Superior temporal gyrus (tissue), 1 donor: ENCODE measurements at regions not wholly inside any gene's neighbourhood (a gene's known extent, or its start where the extent isn't known, plus 50 kb on each side); places are given as distances from the start of the nearest gene placed in this dataset.
"Not testable (repeated sequence)": the region's sequence is repeated elsewhere in the genome, so short reads cannot be mapped to it uniquely, and the experiment has no call there.

Source experiments
- DNase-seq: peaks from one replicate; pipeline ENCODE4 v3.0.0-alpha.2; 2016; ENCODE audit errors: extremely low spot score

- DNase-seq = no peak
Measured at GRCh38 chr3:135636596-135636995, 328.9 kb upstream of the PPP2R3A start.

DNA sequence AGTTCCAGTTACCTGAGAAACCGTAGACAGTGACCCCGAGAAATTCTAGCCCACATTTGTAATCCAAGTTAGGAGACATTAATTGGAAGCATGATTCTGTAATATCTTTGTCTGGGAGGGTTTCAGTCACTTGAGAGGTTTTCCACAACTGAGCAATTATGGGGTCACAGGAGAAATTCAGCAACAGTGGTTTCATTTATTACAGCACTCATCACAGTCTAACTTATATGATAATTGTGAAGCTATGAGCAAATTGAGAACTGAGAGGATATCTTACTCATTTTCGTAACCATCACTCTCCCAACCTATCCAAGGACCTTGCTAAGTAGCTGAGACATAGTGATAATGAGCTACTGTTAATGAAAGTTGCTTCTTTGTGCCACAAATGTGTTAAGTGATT lies 328.5 kb upstream of the PPP2R3A start:
- no peak for DNase-seq

- no peak for DNase-seq
Measured at GRCh38 chr3:135641761-135642160, 323.8 kb upstream of the PPP2R3A start.

DNA sequence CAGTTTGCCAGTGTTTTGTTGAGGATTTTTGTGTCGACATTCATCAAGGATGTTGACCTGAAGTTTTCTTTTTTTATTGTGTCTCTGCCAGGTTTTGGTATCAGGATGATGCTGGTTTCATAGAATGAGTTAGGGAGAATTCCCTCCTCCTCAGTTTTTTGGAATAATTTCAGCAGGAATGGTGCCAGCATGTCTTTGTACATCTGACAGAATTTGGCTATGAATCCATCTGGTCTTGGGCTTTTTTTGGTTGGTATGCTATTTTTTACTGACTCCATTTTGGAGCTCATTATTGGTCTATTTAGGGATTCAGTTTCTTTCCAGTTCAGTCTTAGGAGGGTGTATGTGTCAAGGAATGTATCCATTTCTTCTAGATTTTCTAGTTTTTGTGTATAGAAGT lies 320.0 kb upstream of the PPP2R3A start:
- DNase-seq = no peak

- no peak for DNase-seq
Measured at GRCh38 chr3:135646873-135647272, 318.7 kb upstream of the PPP2R3A start.

DNA sequence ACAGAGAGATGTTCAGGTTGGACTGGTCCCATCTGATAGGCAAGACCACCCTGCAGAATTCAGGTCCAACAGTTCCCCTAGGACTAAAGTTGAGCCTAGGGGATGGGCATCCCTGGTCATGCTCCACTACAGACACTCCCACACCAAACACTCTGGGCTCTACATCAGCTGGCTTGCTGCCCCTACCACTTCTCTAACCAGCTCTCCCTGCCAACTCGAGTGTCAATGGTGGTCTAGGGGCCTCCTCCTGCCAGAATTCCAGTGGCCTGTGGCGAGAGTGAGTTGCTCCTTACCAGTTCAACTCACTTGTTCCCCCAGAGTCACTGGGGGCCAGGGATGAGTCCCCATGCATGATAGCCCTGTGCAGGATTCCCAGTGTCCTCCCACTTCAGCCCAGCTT lies 316.2 kb upstream of the PPP2R3A start:
- DNase-seq = no peak

DNA sequence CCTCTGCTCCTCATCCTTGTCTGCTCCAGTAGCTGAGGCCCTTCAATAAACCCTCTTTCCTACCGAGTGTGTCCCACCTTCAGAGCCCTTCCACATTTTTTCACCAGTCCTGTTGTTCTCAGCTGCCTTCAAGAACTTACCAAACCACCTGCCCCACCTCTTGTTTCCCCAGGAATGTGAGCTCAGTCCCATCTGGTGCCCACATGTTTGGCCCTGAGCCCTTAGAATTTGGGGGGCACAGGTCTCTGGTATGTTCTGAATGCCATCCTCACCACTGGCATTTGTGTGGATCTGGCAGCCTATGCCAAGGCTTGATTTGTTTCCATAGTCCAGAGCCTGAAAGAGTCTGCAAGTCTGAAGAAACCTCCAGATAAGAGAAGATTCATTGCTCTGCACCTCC lies 315.2 kb upstream of the PPP2R3A start:
- DNase-seq = no peak

GRCh38 chr3:135652388-135652787 lies 313.1 kb upstream of the PPP2R3A start:
- no peak for DNase-seq

- no peak for DNase-seq
Measured at GRCh38 chr3:135655328-135655727, 310.2 kb upstream of the PPP2R3A start.

- DNase-seq = not testable (repeated sequence)
Measured at GRCh38 chr3:135658451-135658850, 307.1 kb upstream of the PPP2R3A start.

DNA sequence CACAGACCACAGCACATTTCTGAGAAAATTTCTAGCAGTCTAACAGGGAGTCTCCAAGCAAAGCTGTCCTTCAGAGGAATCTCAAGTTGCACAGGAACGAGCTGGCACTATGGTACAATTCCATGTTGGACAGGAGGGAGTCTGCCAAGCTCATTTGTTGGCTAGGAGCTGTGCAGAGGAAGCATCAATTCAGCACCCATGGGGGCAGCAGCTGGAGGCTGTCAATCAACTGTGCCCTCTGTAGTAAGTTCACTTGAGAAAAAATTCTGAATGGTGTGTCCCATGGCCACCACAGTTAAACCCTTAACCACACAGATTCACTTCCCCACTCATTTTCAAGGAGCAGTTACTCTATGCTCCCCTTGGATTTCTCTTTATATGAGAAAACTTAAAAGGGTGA lies 298.5 kb upstream of the PPP2R3A start:
- DNase-seq = no peak

DNA sequence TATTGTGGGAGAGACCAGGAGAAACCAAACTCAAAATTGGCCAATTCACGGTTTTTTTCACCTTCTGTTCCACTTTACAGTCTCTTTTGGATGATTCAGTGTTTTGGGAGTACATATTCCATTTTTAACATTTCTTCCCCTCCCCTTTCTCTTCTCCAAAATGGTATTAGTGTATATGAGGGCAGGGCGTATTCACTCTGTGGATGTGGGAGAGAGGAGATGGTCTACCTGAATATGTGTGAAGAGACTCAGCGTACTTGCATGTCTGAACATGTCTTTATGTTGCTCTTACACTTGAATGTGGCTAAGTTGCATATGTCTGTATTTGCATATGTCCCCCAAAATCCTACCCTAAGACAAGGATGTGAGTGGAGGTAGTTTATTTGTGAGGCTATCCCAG lies 291.0 kb upstream of the PPP2R3A start:
- DNase-seq = no peak

DNA sequence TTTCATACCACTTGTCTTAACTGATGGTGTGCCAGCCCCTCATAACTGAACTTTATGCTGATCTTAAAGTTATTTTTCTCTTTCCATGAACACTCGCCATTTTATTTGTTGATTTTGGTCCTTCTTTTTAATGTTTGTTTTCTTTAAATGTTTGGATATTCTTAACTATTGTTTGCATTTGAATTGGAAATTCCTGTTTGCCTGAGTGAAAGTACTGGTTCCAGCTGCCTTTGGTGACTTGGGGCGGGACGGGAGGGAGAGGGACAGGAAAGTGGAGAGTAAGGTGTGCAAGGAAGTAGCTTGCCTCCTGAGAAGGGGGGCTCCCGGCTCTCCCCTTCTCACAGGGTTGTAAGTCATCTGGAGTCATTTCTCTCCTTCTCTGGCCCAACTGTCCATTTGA lies 287.1 kb upstream of the PPP2R3A start:
- DNase-seq = no peak

DNA sequence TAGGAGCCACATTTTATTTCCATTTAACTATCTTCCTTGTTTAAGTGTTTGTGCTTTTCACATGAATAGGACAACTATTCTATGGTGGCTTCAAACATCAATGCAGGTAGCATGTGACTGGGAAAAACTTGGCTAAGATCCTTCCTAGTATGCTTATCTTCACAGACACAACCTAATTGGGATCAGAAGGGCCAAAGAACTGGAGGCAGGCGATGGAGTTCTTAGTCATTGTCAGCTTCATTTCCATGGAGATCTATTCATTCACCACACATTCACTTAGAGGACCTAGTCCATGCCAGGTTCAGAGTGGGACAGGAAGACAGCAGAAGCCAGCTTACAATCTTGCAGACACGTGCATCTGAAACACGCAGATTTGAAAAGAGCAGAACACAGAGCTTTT lies 277.5 kb upstream of the PPP2R3A start:
- no peak for DNase-seq

DNA sequence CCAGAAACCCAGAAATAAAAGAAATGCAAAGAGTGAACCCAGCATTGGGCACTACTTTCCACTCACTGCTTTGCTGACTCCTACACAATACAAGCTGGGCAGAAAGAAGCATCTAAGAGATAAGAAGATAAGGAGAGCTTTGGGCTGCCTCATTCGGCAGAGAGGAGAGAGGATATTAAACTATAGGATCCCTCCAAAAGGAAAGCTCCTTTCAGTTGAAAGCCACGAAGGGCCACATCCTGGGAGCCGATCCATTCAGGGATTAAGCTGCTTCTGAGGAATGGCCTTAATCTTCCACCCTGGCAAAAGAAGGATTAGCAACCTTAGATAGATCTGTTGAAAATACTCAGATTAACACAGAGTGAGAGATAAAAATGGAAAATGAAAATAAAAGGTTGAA lies 274.9 kb upstream of the PPP2R3A start:
- no peak for DNase-seq

DNA sequence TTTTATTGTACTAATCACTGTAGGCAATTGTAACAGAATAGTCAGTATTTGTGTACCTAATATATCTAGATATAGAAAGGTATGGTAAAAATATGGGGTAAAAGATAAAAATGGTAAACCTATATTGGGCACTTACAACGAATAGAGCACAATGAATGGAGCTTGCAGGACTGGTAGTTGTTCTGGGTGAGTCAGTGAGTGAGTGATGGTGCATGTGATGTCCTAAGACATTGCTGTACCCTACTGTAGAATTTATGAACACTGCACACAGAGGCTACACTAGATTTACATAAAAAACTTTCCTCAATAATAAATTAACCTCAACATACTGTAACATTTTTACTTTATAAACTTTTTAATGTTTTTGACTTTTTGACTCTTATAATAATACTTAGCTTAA lies 274.3 kb upstream of the PPP2R3A start:
- DNase-seq = no peak

GRCh38 chr3:135694142-135694541 lies 271.4 kb upstream of the PPP2R3A start:
- DNase-seq = no peak

- DNase-seq = no peak
Measured at GRCh38 chr3:135699741-135700140, 265.8 kb upstream of the PPP2R3A start.

DNA sequence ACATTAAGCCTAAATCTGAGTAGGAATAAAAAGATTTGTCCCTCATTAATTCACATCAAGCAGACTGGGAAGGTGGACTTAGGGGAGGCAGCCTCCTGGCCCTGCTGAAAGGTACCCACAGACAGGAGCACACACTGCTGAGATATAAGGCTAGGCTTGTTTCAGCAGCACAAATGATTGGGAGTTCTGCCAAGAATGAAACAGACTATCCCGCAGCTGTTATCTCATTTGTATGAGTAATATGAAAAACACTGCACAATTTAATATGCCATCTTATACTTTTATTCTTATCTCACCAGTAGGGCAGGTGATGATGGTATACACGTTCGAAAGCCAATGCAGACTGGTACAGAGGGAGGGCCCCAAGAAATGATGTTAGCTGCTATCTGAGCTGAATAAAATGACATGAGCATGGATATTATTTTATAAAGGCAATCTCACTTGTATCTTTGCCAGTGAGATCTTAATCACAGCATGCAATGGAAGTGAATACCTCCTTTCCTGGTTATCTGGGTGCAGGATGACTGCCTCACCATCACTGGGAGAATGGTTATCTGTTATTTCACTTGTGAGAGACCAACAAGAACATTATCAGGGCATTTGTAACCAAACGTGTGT lies 258.7 kb upstream of the PPP2R3A start:
- no peak for DNase-seq

DNA sequence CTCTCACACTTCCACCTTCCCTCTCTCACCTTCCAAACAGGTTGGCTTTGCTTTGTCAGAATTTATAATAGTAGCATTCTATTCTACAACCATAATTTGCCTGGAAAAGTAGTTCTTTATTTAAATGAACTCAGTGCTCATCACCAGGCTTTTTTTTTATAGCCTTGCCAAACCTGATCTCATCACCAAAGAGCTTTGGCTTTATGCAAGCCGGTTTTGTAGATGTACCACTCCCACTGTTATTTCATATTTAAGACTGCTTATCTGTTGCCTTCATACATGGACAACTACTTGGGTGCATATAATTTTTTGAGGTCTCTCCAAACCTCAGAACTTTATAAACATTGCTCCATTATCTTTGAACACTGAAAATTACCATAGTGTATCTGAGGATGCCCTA lies 246.1 kb upstream of the PPP2R3A start:
- DNase-seq = no peak

- DNase-seq = no peak
Measured at GRCh38 chr3:135728007-135728721, 237.4 kb upstream of the PPP2R3A start.

DNA sequence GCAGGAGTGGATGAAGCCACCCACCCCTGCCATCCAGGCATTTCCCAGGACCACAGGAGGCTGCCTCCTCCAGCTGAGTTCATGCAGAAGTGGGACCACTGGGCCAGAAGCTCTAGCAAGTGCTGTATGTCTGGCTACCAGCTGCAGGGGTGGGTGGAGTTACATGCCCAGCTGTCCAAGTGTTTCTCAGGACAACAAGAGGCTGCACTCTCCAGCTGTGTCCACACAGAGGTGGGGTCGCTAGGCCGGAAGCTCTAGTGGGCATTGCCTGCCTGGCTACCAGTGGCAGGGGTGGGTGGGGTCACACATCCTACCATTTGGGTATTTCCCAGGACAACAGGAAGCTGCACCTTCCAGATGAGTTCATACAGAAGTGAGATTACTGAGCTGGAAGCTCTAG lies 234.0 kb upstream of the PPP2R3A start:
- no peak for DNase-seq

GRCh38 chr3:135736740-135737139 lies 228.8 kb upstream of the PPP2R3A start:
- no peak for DNase-seq

- no peak for DNase-seq
Measured at GRCh38 chr3:135739779-135740178, 225.7 kb upstream of the PPP2R3A start.
